Brain microvascular endothelial cell (primary cell): ENCODE measurements at regions not wholly inside any gene's neighbourhood (a gene's known extent, or its start where the extent isn't known, plus 50 kb on each side); places are given as distances from the start of the nearest gene placed in this dataset.

Experiments
- DNase-seq: peaks from one replicate; pipeline ENCODE4 v3.0.0-alpha.2; 2020
- H3K27ac ChIP-seq: fragments of 250-450 bp; sonication (Bioruptor Pico); 2 replicates; pipeline ENCODE4 v1.5.1; 2020; ENCODE audit warnings: mild to moderate bottlenecking, moderate library complexity
- H3K27me3 ChIP-seq: fragments of 250-450 bp; sonication (Bioruptor Pico); replicated peaks from 2 replicates; pipeline ENCODE4 v1.5.1; 2020; ENCODE audit warnings: mild to moderate bottlenecking
- H3K36me3 ChIP-seq: fragments of 250-450 bp; sonication (Bioruptor Pico); replicated peaks from 2 replicates; pipeline ENCODE4 v1.5.1; 2020; ENCODE audit warnings: mild to moderate bottlenecking
- H3K4me3 ChIP-seq: 2 replicates; pipeline ENCODE4 v1.5.1; 2011; ENCODE audit warnings: low read depth, mild to moderate bottlenecking, control low read depth, low read length, moderate library complexity
- in situ Hi-C: cut with HindIII; loops from 2 replicates; pipeline ENCODE4 v1.10.0; 2017; ENCODE audit warnings: low sequenced_read_pairs, low pct_ligation_motif_present
- TF ChIP-seq, protein P1 (sequence below): IDR thresholded peaks from 2 replicates; pipeline ENCODE4 v1.5.1; 2011; ENCODE audit warnings: low read depth, mild to moderate bottlenecking, moderate library complexity, low read length, control low read depth, inconsistent platforms; ENCODE audit errors: missing control alignments

DNA sequence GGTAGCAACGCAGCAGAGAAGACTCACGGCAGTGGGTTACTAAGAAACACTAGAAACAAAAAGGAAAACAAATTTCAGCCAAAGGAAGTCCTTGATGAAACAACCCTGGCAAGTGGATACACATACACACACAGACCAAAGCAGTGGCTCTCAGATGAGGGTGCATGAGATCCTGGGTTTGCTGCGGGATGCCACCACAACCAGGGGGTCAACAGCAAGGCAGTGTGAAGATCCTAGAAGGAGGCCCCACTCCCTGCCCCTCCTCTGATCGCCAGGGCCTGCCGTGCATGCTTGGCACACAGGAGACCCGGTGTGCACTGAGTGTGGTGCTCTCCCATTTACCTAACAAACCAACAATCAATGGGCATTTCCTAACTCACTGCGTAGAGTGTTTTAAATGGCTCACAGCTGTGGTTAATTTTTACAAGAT is 252.3 kb upstream of the KLF14 start:
- in situ Hi-C loops: no loop called here
- no peaks in the 10 kb centered on the region for H3K27me3 ChIP-seq
- H3K36me3 ChIP-seq: peaks cover 2% of the 10 kb centered on the region
- H3K27ac ChIP-seq: no peak overlapping the region
- DNase-seq: no peak
- TF ChIP-seq, protein P1, sequence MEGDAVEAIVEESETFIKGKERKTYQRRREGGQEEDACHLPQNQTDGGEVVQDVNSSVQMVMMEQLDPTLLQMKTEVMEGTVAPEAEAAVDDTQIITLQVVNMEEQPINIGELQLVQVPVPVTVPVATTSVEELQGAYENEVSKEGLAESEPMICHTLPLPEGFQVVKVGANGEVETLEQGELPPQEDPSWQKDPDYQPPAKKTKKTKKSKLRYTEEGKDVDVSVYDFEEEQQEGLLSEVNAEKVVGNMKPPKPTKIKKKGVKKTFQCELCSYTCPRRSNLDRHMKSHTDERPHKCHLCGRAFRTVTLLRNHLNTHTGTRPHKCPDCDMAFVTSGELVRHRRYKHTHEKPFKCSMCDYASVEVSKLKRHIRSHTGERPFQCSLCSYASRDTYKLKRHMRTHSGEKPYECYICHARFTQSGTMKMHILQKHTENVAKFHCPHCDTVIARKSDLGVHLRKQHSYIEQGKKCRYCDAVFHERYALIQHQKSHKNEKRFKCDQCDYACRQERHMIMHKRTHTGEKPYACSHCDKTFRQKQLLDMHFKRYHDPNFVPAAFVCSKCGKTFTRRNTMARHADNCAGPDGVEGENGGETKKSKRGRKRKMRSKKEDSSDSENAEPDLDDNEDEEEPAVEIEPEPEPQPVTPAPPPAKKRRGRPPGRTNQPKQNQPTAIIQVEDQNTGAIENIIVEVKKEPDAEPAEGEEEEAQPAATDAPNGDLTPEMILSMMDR: no peak
- no peak overlapping the region for H3K4me3 ChIP-seq

DNA sequence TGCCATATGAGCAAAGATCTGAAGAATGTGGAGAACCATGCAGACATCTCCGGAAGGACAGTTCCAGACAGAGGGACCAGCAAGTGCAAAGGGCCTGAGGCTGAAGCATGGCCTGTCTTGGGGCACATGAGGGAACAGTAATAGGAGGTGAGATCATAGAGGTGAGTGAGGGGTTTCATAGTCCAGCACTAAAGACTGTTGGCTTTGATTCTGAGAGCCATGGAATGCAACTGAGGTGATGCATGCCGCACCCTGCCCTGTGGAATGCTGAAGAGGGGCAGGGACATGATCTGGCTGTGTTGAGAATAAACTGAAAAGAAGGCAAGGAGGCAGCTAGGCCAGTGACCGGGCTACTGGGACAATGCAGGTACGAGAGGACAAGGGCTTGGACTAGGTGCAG is 253.1 kb upstream of the KLF14 start:
- DNase-seq: no peak
- H3K27ac ChIP-seq: no peak overlapping the region

DNA sequence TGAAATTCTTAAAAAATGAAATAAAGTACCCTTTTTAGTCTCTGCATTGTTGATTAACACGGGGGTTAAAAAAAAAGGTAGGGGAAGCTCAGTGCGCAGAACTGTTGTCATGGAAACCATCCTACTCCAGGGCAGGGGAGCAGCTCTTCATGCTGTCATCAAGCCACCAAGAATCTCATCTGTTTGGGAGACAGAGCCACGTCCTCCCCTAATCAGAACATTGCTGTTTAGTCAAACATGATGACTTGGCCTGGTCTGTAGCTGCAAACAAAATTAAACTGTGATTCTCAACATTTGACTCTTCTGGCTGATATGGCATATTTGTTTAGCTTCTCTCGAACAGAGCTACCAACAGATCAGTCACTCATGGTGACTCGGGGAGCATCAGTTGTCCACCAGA is 254.4 kb upstream of the KLF14 start:
- Histone ChIP-seq H3K27me3 (no peaks in the 10 kb centered on the region), H3K4me3 (no peak overlapping the region), H3K36me3 (peaks cover under 1% of the 10 kb centered on the region), H3K27ac (no peak overlapping the region)
- in situ Hi-C loops: no loop called here
- TF ChIP-seq, protein P1: no peak
- DNase-seq: peak; percentile 38

More for the DNA sequence above, 253.1 kb upstream of the KLF14 start:
- in situ Hi-C loops: no loop called here
- H3K27me3 ChIP-seq: no peaks in the 10 kb centered on the region
- H3K4me3 ChIP-seq: no peak overlapping the region
- H3K36me3 ChIP-seq: peaks cover 2% of the 10 kb centered on the region
- TF ChIP-seq, protein P1: no peak

DNA sequence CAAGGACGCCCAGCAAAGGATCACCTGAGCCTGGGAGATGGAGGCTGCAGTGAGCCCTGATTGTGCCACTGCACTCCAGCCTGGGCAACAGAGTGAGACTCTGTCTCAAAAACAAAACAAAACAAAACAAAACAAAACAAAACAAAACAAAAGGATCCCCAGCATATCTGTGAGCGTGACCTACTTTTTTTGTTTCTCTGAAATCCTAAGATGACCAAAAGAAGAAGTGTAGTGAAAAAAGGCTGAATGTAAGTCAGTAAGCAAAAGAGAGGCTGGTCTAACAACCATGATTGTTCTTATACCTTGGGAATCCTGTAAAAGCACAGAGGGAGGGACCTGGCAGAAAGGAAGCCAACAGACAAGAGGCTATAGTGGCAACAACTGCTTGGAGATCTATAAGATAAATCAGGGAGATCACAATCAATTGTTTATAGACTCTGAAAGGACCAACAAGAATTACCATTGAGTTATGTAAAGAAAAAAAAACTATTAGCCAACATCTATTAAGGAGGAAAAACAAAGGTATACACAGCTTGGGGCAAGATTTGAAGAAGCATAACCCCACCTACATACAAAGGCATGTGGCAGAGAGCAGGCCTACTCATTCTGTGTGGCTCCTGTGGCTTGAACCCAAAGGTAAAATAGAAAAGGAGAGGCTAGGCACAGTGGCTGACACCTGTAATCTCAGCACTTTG is 255.2 kb upstream of the KLF14 start:
- in situ Hi-C loops: no loop called here
- TF ChIP-seq, protein P1: no peak
- Histone ChIP-seq H3K36me3 (no peaks in the 10 kb centered on the region), H3K27me3 (no peaks in the 10 kb centered on the region), H3K4me3 (no peak overlapping the region), H3K27ac (no peak overlapping the region)
- DNase-seq: no peak

DNA sequence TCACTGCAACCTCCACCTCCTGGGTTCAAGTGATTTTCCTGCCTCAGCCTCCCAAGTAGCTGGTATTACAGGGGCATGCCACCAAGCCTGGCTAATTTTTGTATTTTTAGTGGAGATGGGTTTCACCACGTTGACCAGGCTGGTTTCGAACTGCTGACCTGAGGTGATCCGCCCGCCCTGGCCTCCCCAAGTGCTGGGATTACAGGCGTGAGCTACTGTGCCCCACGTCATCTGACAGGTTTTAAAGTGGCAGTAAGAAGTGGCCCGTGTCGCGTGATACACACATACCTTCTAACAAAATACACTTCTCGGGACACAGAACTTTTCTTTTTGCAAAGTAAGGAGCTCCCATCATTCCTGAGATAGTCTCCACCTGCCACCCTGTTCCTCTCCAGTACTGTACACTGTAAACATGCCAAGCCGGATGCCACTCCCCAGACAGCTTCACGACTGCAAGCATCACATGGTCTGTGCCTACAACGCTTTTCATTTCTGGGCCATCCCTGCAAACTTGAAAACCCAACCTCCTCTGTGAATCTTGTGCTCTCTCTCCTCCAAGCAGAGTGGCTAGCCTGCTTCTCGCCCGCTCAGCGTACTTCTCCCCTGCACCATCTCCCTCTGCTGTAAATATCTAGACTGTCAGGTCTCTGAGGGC is 256.3 kb upstream of the KLF14 start:
- no peak overlapping the region for H3K27ac ChIP-seq
- no peaks in the 10 kb centered on the region for H3K27me3 ChIP-seq
- no peak overlapping the region for H3K4me3 ChIP-seq
- TF ChIP-seq, protein P1: no peak
- H3K36me3 ChIP-seq: no peaks in the 10 kb centered on the region
- DNase-seq: no peak
- in situ Hi-C loops: no loop called here
